ENCODE measurements at regions not wholly inside any gene's neighbourhood (a gene's known extent, or its start where the extent isn't known, plus 50 kb on each side); places are given as distances from the start of the nearest gene placed in this dataset.

DNA sequence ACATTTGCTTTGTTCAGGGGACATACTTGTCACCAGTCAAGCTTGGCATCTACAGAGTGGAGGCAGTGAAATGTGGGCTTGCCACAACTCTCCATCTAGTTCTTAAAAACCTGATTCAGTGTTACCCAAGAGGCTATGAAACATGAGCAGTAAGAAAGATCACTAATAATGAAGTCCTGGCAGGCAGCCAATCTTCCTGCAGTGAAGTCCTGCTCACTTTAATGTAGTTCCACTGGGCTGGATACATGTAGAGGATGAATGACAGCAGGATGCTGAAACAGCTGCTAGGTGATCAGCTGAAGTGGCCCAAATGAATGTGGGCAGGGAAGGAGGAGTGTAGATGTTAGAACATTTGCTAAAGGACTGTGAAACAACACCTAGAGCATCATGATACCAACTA lies 1213.1 kb downstream of the OLFM4 start:
- Histone ChIP-seq H3K27me3 (ENCODE audit: control insufficient read depth in 2 of 2, insufficient read depth in 2 of 2, low read length in 2 of 2) (no peaks in the 10 kb centered on the region), H4K20me1 (replicated peaks; ENCODE audit: control insufficient read depth, extremely low read depth, insufficient read depth, low read length) (no peaks in the 10 kb centered on the region), H3K4me1 (ENCODE audit: control insufficient read depth, extremely low read depth, insufficient read depth, low read length) (no peaks in the 10 kb centered on the region), H3K4me2 (ENCODE audit: insufficient read depth, low read length) (no peak overlapping the region), H3K9ac (replicated peaks; ENCODE audit: extremely low read depth, insufficient read depth, low read length) (no peak overlapping the region), H2AFZ (ENCODE audit: low read depth, low read length) (no peak overlapping the region), H3K27ac (ENCODE audit: insufficient read depth, low read depth, low read length) (no peak overlapping the region), H3K9me1 (replicated peaks; ENCODE audit: control insufficient read depth, extremely low read depth, insufficient read depth, low read length) (no peaks in the 10 kb centered on the region), H3K4me3 (replicated peaks in 1 of 3; ENCODE audit: insufficient read depth in 1 of 3, low read depth in 1 of 3, low read length in 3 of 3) (no peak overlapping the region), H3K79me2 (ENCODE audit: control insufficient read depth, insufficient read depth, low read length) (no peaks in the 10 kb centered on the region), H3K36me3 (ENCODE audit: control insufficient read depth in 2 of 2, extremely low read depth in 1 of 2, insufficient read depth in 2 of 2, low read length in 2 of 2) (no peaks in the 10 kb centered on the region), H3K9me3 (replicated peaks; ENCODE audit: control insufficient read depth, insufficient read depth, low read length) (peaks cover 5% of the 10 kb centered on the region)
- DNase-seq (ENCODE audit: low read depth, low spot score) (no peak), FAIRE-seq (no peak)
- no peak for TF ChIP-seq POLR2A (IDR thresholded peaks at IDR 0.05; ENCODE audit: low read depth, low read length)
- no peak for TF ChIP-seq MYC (IDR thresholded peaks at IDR 0.05; ENCODE audit: low read depth, low read length)
- TF ChIP-seq, protein P1, sequence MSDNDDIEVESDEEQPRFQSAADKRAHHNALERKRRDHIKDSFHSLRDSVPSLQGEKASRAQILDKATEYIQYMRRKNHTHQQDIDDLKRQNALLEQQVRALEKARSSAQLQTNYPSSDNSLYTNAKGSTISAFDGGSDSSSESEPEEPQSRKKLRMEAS (IDR thresholded peaks at IDR 0.05; ENCODE audit: insufficient read depth, insufficient read length): no peak
- TF ChIP-seq, protein P2, sequence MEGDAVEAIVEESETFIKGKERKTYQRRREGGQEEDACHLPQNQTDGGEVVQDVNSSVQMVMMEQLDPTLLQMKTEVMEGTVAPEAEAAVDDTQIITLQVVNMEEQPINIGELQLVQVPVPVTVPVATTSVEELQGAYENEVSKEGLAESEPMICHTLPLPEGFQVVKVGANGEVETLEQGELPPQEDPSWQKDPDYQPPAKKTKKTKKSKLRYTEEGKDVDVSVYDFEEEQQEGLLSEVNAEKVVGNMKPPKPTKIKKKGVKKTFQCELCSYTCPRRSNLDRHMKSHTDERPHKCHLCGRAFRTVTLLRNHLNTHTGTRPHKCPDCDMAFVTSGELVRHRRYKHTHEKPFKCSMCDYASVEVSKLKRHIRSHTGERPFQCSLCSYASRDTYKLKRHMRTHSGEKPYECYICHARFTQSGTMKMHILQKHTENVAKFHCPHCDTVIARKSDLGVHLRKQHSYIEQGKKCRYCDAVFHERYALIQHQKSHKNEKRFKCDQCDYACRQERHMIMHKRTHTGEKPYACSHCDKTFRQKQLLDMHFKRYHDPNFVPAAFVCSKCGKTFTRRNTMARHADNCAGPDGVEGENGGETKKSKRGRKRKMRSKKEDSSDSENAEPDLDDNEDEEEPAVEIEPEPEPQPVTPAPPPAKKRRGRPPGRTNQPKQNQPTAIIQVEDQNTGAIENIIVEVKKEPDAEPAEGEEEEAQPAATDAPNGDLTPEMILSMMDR (IDR thresholded peaks at IDR 0.05; ENCODE audit: extremely low read depth in 1 of 2, insufficient read depth in 1 of 2, low read depth in 1 of 2, low read length in 2 of 2): no peak
- TF ChIP-seq FOS (IDR thresholded peaks at IDR 0.05; ENCODE audit: borderline replicate concordance, insufficient read depth, low read length): no peak
- no peak for TF ChIP-seq JUN (IDR thresholded peaks at IDR 0.05; ENCODE audit: borderline replicate concordance, insufficient read depth, insufficient read length, low read depth)
- TF ChIP-seq GATA2 (IDR thresholded peaks at IDR 0.05; ENCODE audit: insufficient read depth, insufficient read length, low read depth, low read length): no peak
- no peak for TF ChIP-seq EZH2 (IDR thresholded peaks at IDR 0.05; ENCODE audit: borderline replicate concordance, low read depth, low read length, severe bottlenecking)
- TF ChIP-seq POLR2AphosphoS5 (IDR thresholded peaks at IDR 0.05; ENCODE audit: insufficient read depth, low read depth, low read length): no peak
- intact Hi-C loops (cut with micrococcal nuclease): no loop called here
- ChIA-PET CTCF (no interaction called here), POLR2A (no interaction called here)
- dilution Hi-C loops (cut with MboI; ENCODE audit: extremely low pct_ligation_motif_present, low sequenced_read_pairs): no loop called here
- BruUV-seq (replicated peaks): no TSS peak
